Right atrium auricular region (tissue), 2 donors: ENCODE measurements at regions not wholly inside any gene's neighbourhood (a gene's known extent, or its start where the extent isn't known, plus 50 kb on each side); places are given as distances from the start of the nearest gene placed in this dataset.
"Not testable (repeated sequence)": the region's sequence is repeated elsewhere in the genome, so short reads cannot be mapped to it uniquely, and the experiment has no call there.

Experiments
- DNase-seq: peaks from one replicate; pipeline ENCODE4 v3.0.0-alpha.2; 2019; ENCODE audit warnings: low spot score
- H3K27ac ChIP-seq, 2 donors: fragments of 200-600 bp; sonication (generic); 1 replicate in 1 of 2; 2 replicates in 1 of 2; pipeline ENCODE4 v1.5.1; 2016 to 2019
- H3K27me3 ChIP-seq, 2 donors: fragments of 200-600 bp; sonication (generic); one replicate each; pipeline versions ENCODE4 v1.5.1 to v1.6.0; 2017 to 2019
- H3K36me3 ChIP-seq: fragments of 200-600 bp; sonication (generic); one replicate; pipeline ENCODE4 v1.5.1; 2016
- H3K4me1 ChIP-seq, 2 donors: fragments of 200-600 bp; sonication (generic); one replicate each; pipeline versions ENCODE4 v1.5.1 to v1.6.0; 2017 to 2019
- H3K4me3 ChIP-seq, 2 donors: fragments of 200-600 bp; sonication (generic); 1 replicate in 1 of 2; 2 replicates in 1 of 2; pipeline ENCODE4 v1.5.1; 2017 to 2019; ENCODE audit warnings: mild to moderate bottlenecking in 1 of 2, moderate library complexity in 1 of 2
- H3K9me3 ChIP-seq, 2 donors: fragments of 200-600 bp; sonication (generic); one replicate each; pipeline ENCODE4 v1.5.1; 2019
- TF ChIP-seq, protein P1 (sequence below), 2 donors: fragments of 200-600 bp; sonication (generic); IDR thresholded peaks; one replicate each; pipeline ENCODE4 v1.5.1; 2019; ENCODE audit warnings: antibody characterized with exemption in 2 of 2

DNA sequence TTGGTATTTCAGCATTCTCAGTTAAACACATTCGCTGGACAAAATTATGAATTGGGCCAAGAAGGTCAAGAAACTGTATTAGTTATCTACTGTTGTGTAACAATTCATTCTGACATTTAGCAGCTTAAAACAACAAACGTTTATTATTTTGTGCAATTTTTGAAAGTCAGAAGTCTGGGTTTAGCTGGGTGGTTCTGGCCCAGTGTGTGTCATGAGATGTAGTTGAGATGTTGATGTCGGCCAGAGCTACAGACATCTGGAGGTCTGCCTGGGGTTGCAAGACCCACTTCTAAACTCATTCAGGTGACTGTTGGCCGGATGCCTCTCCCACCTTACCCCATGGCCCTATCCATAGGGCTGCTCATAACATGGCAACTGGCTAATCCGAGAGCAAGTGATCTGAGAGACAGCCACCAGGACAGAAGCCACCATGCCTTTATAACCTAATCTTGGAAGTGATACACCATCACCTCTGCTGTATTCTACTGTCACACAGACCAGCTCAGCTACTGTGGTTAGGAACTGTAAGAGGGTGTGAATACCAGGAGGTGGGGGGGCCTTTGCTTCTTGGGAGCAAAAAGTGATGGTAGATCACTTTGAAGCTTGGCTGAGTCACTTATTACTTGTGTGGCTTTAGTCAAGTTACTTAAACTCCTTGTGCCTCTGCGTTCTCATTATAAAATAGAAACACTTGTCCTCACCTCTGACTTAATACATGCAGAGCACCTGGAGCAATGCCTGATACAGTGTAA lies 217.0 kb upstream of the MYLIP start:
- Histone ChIP-seq H3K4me1 (no peaks in the 10 kb centered on the region), H3K9me3 (no peaks in the 10 kb centered on the region), H3K27me3 (no peaks in the 10 kb centered on the region), H3K27ac (no peak overlapping the region), H3K36me3 (no peaks in the 10 kb centered on the region), H3K4me3 (no peak overlapping the region)
- no peak for DNase-seq
- TF ChIP-seq, protein P1, sequence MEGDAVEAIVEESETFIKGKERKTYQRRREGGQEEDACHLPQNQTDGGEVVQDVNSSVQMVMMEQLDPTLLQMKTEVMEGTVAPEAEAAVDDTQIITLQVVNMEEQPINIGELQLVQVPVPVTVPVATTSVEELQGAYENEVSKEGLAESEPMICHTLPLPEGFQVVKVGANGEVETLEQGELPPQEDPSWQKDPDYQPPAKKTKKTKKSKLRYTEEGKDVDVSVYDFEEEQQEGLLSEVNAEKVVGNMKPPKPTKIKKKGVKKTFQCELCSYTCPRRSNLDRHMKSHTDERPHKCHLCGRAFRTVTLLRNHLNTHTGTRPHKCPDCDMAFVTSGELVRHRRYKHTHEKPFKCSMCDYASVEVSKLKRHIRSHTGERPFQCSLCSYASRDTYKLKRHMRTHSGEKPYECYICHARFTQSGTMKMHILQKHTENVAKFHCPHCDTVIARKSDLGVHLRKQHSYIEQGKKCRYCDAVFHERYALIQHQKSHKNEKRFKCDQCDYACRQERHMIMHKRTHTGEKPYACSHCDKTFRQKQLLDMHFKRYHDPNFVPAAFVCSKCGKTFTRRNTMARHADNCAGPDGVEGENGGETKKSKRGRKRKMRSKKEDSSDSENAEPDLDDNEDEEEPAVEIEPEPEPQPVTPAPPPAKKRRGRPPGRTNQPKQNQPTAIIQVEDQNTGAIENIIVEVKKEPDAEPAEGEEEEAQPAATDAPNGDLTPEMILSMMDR (IDR thresholded peaks at IDR 0.05), result no peak

DNA sequence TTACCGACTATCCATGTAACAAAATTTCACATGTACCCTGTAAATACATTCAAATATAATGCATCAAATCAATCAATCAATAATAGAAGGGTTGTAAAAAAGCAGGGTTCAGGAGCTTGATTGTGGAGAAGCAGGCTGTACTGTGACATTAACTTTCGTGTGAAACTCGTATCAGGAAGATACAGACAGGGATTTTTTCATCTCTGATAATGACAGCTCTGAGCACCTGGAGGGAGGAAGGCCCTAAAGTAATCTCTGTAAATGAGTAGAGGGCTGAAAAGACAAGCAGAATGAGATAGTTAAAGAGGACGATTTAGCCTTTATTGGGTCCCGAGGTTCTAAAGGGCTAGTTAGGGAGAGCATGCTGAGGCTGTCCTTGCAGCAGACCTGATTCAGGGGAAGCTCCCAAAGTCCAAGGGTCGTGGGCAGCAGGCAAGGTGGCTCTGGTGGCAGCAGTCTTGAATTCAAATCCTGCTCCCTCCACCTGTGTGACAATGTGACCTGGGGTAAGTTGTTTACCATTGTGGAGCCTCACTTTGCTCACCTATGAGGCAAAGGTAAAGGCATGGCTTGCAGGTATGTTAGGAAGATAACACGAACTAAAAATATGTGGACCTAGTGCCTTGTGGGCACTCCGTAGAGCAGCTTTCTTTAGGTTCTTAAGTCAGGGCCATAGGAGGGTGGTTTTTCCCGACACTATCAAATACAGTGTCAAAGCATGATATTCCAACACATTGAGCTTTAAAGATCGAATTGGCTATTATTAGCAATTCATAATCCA lies 219.4 kb upstream of the MYLIP start:
- H3K27me3 ChIP-seq, result no peaks in the 10 kb centered on the region
- H3K4me1 ChIP-seq, result no peaks in the 10 kb centered on the region
- DNase-seq, result no peak
- TF ChIP-seq, protein P1 (IDR thresholded peaks at IDR 0.05), result no peak
- no peaks in the 10 kb centered on the region for H3K36me3 ChIP-seq
- no peaks in the 10 kb centered on the region for H3K9me3 ChIP-seq
- no peak overlapping the region for H3K4me3 ChIP-seq
- no peak overlapping the region for H3K27ac ChIP-seq

DNA sequence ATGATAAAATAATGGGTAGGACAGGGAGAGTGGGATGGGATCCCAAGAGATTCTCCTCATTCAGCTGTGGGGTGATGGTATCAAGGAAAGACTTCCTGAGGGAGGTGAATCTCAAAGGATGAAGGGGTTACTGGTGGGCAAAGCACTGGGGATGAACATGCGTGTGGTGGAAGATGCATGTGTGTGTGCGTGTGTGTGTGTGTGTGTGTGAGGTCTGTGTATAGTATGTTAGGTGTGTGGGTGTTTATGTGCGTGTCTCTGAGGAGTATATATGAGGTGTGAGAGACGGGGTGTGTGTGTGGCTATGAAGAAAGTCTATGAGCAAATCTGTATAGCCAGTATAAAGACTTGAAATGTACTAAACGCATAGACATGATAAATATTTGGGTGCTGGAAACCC lies 220.0 kb upstream of the MYLIP start:
- no peaks in the 10 kb centered on the region for H3K27me3 ChIP-seq
- no peak for DNase-seq
- H3K4me1 ChIP-seq, result no peaks in the 10 kb centered on the region
- H3K36me3 ChIP-seq, result no peaks in the 10 kb centered on the region
- H3K9me3 ChIP-seq, result no peaks in the 10 kb centered on the region
- H3K27ac ChIP-seq, result no peak overlapping the region
- TF ChIP-seq, protein P1 (IDR thresholded peaks at IDR 0.05), result no peak
- H3K4me3 ChIP-seq, result no peak overlapping the region

DNA sequence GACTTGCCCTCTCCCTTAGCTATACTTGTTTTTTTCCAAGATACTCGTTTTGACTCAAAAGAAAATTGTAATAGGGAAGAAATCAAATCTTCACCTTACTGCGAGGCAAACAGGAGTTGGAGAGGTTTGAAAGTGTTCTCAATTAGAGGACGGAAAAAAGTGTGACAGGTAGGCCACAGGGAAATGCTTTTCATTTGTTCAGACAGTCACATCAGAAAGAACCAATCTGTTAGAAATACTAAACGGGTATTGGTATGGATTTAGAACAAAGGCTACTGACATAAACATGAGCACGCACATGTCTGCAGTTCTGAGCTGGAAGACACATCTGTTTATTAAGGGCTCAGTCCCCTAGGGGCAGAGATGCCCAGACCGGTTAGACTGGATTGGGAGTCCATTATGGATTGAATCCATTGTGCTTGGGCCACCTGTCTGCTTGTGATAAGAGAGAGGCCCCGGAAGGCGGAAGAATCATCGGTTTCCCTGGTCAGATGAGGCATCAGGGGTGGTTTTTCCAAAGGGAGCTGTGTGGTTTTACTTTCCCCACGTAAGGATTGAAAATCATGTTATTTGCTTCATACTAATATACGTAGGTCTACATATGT lies 220.9 kb upstream of the MYLIP start:
- H3K27me3 ChIP-seq, result no peaks in the 10 kb centered on the region
- no peaks in the 10 kb centered on the region for H3K4me1 ChIP-seq
- H3K9me3 ChIP-seq, result no peaks in the 10 kb centered on the region
- H3K27ac ChIP-seq, result no peak overlapping the region
- no peaks in the 10 kb centered on the region for H3K36me3 ChIP-seq
- TF ChIP-seq, protein P1 (IDR thresholded peaks at IDR 0.05), result no peak
- DNase-seq, result no peak
- H3K4me3 ChIP-seq, result no peak overlapping the region

DNA sequence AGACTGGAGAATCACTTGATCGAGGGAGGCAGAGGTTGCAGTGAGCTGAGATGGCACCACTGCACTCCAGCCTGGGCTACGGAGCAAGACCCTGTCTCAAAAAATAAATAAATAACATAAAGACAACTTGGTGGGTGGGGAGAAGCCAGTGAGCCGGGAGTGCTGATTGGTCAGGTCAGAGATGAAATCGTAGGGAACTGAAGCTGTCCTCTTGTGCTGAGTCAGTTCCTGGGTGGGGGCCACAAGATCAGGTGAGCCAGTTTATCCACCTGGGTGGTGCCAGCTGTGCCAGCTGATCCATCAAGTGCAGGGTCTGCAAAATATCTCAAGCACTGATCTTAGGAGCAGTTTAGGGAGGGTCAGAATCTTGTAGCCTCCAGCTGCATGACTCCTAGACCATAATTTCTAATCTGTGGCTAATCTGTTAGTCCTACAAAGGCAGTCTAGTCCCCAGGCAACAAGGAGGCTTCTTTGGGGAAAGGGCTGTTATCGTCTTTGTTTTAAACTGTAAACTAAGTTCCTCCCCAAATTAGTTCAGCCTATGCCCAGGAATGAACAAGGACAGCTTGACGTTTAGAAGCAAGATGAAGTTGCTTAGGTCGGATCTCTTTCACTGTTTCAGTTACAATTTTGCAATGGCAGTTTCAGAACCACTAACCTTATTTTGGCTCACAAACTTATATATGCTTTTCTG lies 221.5 kb upstream of the MYLIP start:
- not testable (repeated sequence) for H3K27me3 ChIP-seq, H3K27ac ChIP-seq, H3K9me3 ChIP-seq, DNase-seq, H3K4me1 ChIP-seq, H3K36me3 ChIP-seq, H3K4me3 ChIP-seq
